OCI-LY1 (cell line): ENCODE measurements at regions not wholly inside any gene's neighbourhood (a gene's known extent, or its start where the extent isn't known, plus 50 kb on each side); places are given as distances from the start of the nearest gene placed in this dataset.
"Not testable (repeated sequence)": the region's sequence is repeated elsewhere in the genome, so short reads cannot be mapped to it uniquely, and the experiment has no call there.

ENCODE experiments used
- CTCF ChIP-seq: fragments of 200-600 bp; sonication (generic), shearing (Covaris generic); IDR thresholded peaks from 2 replicates; pipeline ENCODE4 v1.5.1; 2017; ENCODE audit warnings: mild to moderate bottlenecking, antibody characterized with exemption, low read length, moderate library complexity, mixed read lengths
- EZH2 ChIP-seq: fragments of 200-600 bp; sonication (generic), shearing (Covaris generic); IDR thresholded peaks from 2 replicates; pipeline ENCODE4 v1.8.0; 2017; ENCODE audit warnings: borderline replicate concordance, mixed run types, mild to moderate bottlenecking, antibody characterized with exemption, low read length, moderate library complexity, mixed read lengths

- not testable (repeated sequence) for TF ChIP-seq CTCF, EZH2
These were observed 228.5 kb upstream of the RARB start for GRCh38 chr3:25199567-25199966.
